ENCODE measurements at regions not wholly inside any gene's neighbourhood (a gene's known extent, or its start where the extent isn't known, plus 50 kb on each side); places are given as distances from the start of the nearest gene placed in this dataset.
"Not testable (repeated sequence)": the region's sequence is repeated elsewhere in the genome, so short reads cannot be mapped to it uniquely, and the experiment has no call there.

- TF ChIP-seq POLR2AphosphoS5 (IDR thresholded peaks at IDR 0.05; ENCODE audit: borderline replicate concordance, low read depth, low read length) (no peak), FOXP2 (optimal IDR thresholded peaks at IDR 0.05; ENCODE audit: control extremely low read depth, extremely low read length, insufficient read depth) (no peak), EZH2 (IDR thresholded peaks at IDR 0.05) (no peak)
- no peaks in the 10 kb centered on the region for H3K9me3 ChIP-seq (ENCODE audit: low read depth, low read length)
- no peak for DNase-seq (ENCODE audit: low read depth, low spot score)
Measured at GRCh38 chr14:106134886-106135285, 608.5 kb downstream of the TMEM121 start.

DNA sequence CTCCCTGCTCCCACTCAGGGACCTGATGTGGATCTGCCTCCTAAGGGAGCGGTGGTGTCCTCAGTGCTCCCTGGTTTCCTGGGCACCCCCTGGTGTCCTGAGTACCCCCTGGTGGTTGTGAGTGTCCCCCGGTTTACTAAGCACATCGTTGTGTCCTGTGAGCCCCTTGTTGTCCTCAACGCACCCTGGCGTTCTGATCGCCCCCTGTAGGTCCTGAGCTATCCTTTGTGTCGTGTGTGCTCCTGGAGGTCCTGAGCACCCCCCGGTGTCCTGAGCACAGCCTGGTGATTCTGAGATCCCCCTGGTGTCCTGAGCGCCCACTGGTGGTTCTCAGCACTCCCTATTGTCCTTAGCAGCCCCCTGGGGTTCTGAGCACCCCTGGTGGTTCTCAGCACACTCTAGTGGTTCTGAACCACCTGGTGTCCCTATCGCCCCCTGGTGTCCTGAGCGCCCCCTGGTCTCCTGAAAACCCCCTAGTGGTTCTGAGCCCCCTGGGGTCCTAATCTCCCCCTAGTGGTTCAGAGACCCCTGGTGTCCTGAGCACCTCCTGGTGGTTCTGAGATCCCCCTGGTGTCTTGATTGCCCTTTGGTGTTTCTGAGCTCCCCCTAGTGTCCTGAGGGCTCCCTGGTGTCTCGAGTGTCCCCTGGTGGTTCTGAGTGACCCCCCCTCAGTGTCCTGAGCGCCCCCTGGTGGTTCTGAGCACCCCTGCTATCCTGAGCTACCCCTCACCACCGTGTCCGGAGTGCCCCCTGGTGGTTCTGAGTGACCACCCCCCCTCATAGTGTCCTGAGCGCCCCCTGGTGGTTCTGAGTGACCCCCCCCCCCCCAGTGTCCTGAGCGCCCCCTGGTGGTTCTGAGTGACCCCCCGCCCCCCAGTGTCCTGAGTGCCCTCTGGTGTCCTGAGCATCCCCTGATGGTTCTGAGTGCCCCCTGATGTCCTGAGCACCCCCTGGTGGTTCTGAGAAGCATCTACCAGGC lies 615.1 kb downstream of the TMEM121 start:
- Histone ChIP-seq H3K9me3 (ENCODE audit: low read depth, low read length) (no peaks in the 10 kb centered on the region), H3K27ac (no peak overlapping the region), H3K36me3 (ENCODE audit: insufficient read depth, low read length) (no peaks in the 10 kb centered on the region), H3K9ac (ENCODE audit: insufficient read length) (no peak overlapping the region), H3K4me3 (no peak overlapping the region)
- TF ChIP-seq POLR2AphosphoS5 (IDR thresholded peaks at IDR 0.05; ENCODE audit: borderline replicate concordance, low read depth, low read length) (no peak), EZH2 (IDR thresholded peaks at IDR 0.05) (no peak), FOXP2 (optimal IDR thresholded peaks at IDR 0.05; ENCODE audit: control extremely low read depth, extremely low read length, insufficient read depth) (no peak)
- DNase-seq (ENCODE audit: low read depth, low spot score), result no peak

More at GRCh38 chr14:106134886-106135285, 608.5 kb downstream of the TMEM121 start:
- no peak overlapping the region for H3K9ac ChIP-seq (ENCODE audit: insufficient read length)
- H3K36me3 ChIP-seq (ENCODE audit: insufficient read depth, low read length), result no peaks in the 10 kb centered on the region
- no peak overlapping the region for H3K4me3 ChIP-seq
- H3K27ac ChIP-seq, result no peak overlapping the region

- not testable (repeated sequence) for H3K27ac ChIP-seq; H3K9me3 ChIP-seq (ENCODE audit: low read depth, low read length); DNase-seq (ENCODE audit: low read depth, low spot score); H3K4me3 ChIP-seq; H3K36me3 ChIP-seq (ENCODE audit: insufficient read depth, low read length); H3K9ac ChIP-seq (ENCODE audit: insufficient read length)
Measured at GRCh38 chr14:106145731-106146130, 619.3 kb downstream of the TMEM121 start.

- not testable (repeated sequence) for H3K9ac ChIP-seq (ENCODE audit: insufficient read length); H3K4me3 ChIP-seq; DNase-seq (ENCODE audit: low read depth, low spot score); H3K27ac ChIP-seq; H3K36me3 ChIP-seq (ENCODE audit: insufficient read depth, low read length); H3K9me3 ChIP-seq (ENCODE audit: low read depth, low read length)
Measured at GRCh38 chr14:106153362-106153955, 627.1 kb downstream of the TMEM121 start.

- DNase-seq (ENCODE audit: low read depth, low spot score), result no peak
- Histone ChIP-seq H3K9ac (ENCODE audit: insufficient read length) (no peak overlapping the region), H3K4me3 (no peak overlapping the region), H3K36me3 (ENCODE audit: insufficient read depth, low read length) (no peaks in the 10 kb centered on the region), H3K9me3 (ENCODE audit: low read depth, low read length) (no peaks in the 10 kb centered on the region), H3K27ac (no peak overlapping the region)
- TF ChIP-seq POLR2AphosphoS5 (IDR thresholded peaks at IDR 0.05; ENCODE audit: borderline replicate concordance, low read depth, low read length) (no peak), FOXP2 (optimal IDR thresholded peaks at IDR 0.05; ENCODE audit: control extremely low read depth, extremely low read length, insufficient read depth) (no peak), EZH2 (IDR thresholded peaks at IDR 0.05) (no peak)
Measured at GRCh38 chr14:106163316-106163715, 636.9 kb downstream of the TMEM121 start.

GRCh38 chr14:106163812-106164211 lies 637.4 kb downstream of the TMEM121 start:
- not testable (repeated sequence) for H3K27ac ChIP-seq; H3K9ac ChIP-seq (ENCODE audit: insufficient read length); H3K36me3 ChIP-seq (ENCODE audit: insufficient read depth, low read length); DNase-seq (ENCODE audit: low read depth, low spot score); H3K9me3 ChIP-seq (ENCODE audit: low read depth, low read length); H3K4me3 ChIP-seq

- Histone ChIP-seq H3K9me3 (ENCODE audit: low read depth, low read length) (no peaks in the 10 kb centered on the region), H3K9ac (ENCODE audit: insufficient read length) (no peak overlapping the region), H3K4me3 (no peak overlapping the region), H3K27ac (no peak overlapping the region), H3K36me3 (ENCODE audit: insufficient read depth, low read length) (no peaks in the 10 kb centered on the region)
- no peak for TF ChIP-seq POLR2AphosphoS5 (IDR thresholded peaks at IDR 0.05; ENCODE audit: borderline replicate concordance, low read depth, low read length)
- no peak for TF ChIP-seq EZH2 (IDR thresholded peaks at IDR 0.05)
- no peak for TF ChIP-seq FOXP2 (optimal IDR thresholded peaks at IDR 0.05; ENCODE audit: control extremely low read depth, extremely low read length, insufficient read depth)
- no peak for DNase-seq (ENCODE audit: low read depth, low spot score)
Measured at GRCh38 chr14:106166232-106166631, 639.8 kb downstream of the TMEM121 start.

- H3K9me3 ChIP-seq (ENCODE audit: low read depth, low read length), result no peaks in the 10 kb centered on the region
- no peak overlapping the region for H3K4me3 ChIP-seq
- DNase-seq (ENCODE audit: low read depth, low spot score), result no peak
- H3K9ac ChIP-seq (ENCODE audit: insufficient read length), result no peak overlapping the region
- no peaks in the 10 kb centered on the region for H3K36me3 ChIP-seq (ENCODE audit: insufficient read depth, low read length)
- TF ChIP-seq POLR2AphosphoS5 (IDR thresholded peaks at IDR 0.05; ENCODE audit: borderline replicate concordance, low read depth, low read length) (no peak), EZH2 (IDR thresholded peaks at IDR 0.05) (no peak), FOXP2 (optimal IDR thresholded peaks at IDR 0.05; ENCODE audit: control extremely low read depth, extremely low read length, insufficient read depth) (no peak)
- H3K27ac ChIP-seq, result no peak overlapping the region
Measured at GRCh38 chr14:106166650-106167204, 640.3 kb downstream of the TMEM121 start.

- not testable (repeated sequence) for H3K27ac ChIP-seq; H3K9me3 ChIP-seq (ENCODE audit: low read depth, low read length); H3K36me3 ChIP-seq (ENCODE audit: insufficient read depth, low read length); H3K9ac ChIP-seq (ENCODE audit: insufficient read length); H3K4me3 ChIP-seq; DNase-seq (ENCODE audit: low read depth, low spot score)
Measured at GRCh38 chr14:106170163-106170658, 643.8 kb downstream of the TMEM121 start.

Data from SK-N-MC (cell line).